ENCODE measurements at regions not wholly inside any gene's neighbourhood (a gene's known extent, or its start where the extent isn't known, plus 50 kb on each side); places are given as distances from the start of the nearest gene placed in this dataset.
"Not testable (repeated sequence)": the region's sequence is repeated elsewhere in the genome, so short reads cannot be mapped to it uniquely, and the experiment has no call there.

DNA sequence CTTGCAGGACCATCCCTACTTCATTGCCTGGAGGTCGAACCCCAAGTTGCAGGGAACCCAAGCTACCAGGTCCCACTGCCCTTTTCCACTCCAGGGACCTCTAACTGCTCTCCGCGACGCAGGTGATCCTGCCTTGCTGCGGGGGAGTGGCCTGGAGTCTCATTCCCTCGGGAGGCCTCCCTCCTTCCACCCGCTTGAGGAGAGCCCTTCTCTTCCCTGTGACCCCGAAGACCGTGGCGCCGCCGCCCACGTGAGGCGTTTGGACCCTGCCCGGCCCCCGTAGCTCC lies 63.0 kb upstream of the AGTPBP1 start:
- TF ChIP-seq TBX2 (CRISPR knock-in tag; IDR thresholded peaks at IDR 0.05; ENCODE audit: borderline replicate concordance); MXI1 (IDR thresholded peaks at IDR 0.05; ENCODE audit: borderline replicate concordance, low read depth, low read length); CTCF (CRISPR knock-in tag; IDR thresholded peaks at IDR 0.05); REST (IDR thresholded peaks at IDR 0.05; ENCODE audit: borderline replicate concordance in 1 of 2, low read depth in 1 of 2, low read length in 2 of 2): not testable (repeated sequence)
